Vagina (tissue), 2 donors: ENCODE measurements at regions not wholly inside any gene's neighbourhood (a gene's known extent, or its start where the extent isn't known, plus 50 kb on each side); places are given as distances from the start of the nearest gene placed in this dataset.

Source experiments
- POLR2A ChIP-seq, 2 donors: fragments of 450-650 bp; IDR thresholded peaks; one replicate each; pipeline ENCODE4 v1.6.1; 2017; ENCODE audit warnings: antibody characterized with exemption in 2 of 2, mild to moderate bottlenecking in 2 of 2, moderate library complexity in 2 of 2
- POLR2AphosphoS5 ChIP-seq, 2 donors: sonication (generic); formaldehyde crosslinking; IDR thresholded peaks; one replicate each; pipeline ENCODE4 v1.9.0; 2017; ENCODE audit warnings: antibody characterized with exemption in 2 of 2, mild to moderate bottlenecking in 2 of 2, low read depth in 1 of 2; ENCODE audit not compliant: insufficient read depth in 1 of 2
- TF ChIP-seq, protein P1 (sequence below), 3 experiments: fragments of 450-650 bp in 2 of 3; fragments of 200-600 bp in 1 of 3; sonication (generic) in 1 of 3; IDR thresholded peaks; one replicate each; pipeline ENCODE4 v1.5.1; 2017 to 2019; ENCODE audit warnings: antibody characterized with exemption in 3 of 3, mild to moderate bottlenecking in 2 of 3, moderate library complexity in 2 of 3

- TF ChIP-seq POLR2A (IDR thresholded peaks at IDR 0.05) (no peak), POLR2AphosphoS5 (IDR thresholded peaks at IDR 0.05; ENCODE audit: insufficient read depth in 1 of 2, low read depth in 1 of 2) (no peak)
- TF ChIP-seq, protein P1, sequence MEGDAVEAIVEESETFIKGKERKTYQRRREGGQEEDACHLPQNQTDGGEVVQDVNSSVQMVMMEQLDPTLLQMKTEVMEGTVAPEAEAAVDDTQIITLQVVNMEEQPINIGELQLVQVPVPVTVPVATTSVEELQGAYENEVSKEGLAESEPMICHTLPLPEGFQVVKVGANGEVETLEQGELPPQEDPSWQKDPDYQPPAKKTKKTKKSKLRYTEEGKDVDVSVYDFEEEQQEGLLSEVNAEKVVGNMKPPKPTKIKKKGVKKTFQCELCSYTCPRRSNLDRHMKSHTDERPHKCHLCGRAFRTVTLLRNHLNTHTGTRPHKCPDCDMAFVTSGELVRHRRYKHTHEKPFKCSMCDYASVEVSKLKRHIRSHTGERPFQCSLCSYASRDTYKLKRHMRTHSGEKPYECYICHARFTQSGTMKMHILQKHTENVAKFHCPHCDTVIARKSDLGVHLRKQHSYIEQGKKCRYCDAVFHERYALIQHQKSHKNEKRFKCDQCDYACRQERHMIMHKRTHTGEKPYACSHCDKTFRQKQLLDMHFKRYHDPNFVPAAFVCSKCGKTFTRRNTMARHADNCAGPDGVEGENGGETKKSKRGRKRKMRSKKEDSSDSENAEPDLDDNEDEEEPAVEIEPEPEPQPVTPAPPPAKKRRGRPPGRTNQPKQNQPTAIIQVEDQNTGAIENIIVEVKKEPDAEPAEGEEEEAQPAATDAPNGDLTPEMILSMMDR (IDR thresholded peaks at IDR 0.05): no peak
These were observed 447.3 kb downstream of the TMX3 start for GRCh38 chr18:68267583-68267982.
